IMR-90 (cell line): ENCODE measurements at regions not wholly inside any gene's neighbourhood (a gene's known extent, or its start where the extent isn't known, plus 50 kb on each side); places are given as distances from the start of the nearest gene placed in this dataset.

Source experiments
- ATAC-seq: fragments of 200-7000 bp; cut with Tn5 transposase; 2 replicates; pipeline ENCODE4 v1.9.1; 2020; ENCODE audit warnings: low read depth, mild to moderate bottlenecking, moderate library complexity
- BruUV-seq: library from RNA; stranded (reverse); fragments of 400-500 nt; replicated peaks from 2 replicates; lab custom pipeline; 2021; lab: Mats Ljungman, UMichigan
- CTCF ChIA-PET: fragments of 300-600 bp; formaldehyde crosslinking; extraction: SDS; loops from one replicate; lab custom pipeline; 2021; ENCODE audit warnings: antibody characterized with exemption; lab: Yijun Ruan, JAX
- POLR2A ChIA-PET: fragments of 300-600 bp; sonication (Branson Sonifier 250); formaldehyde crosslinking; loops from one replicate; lab custom pipeline; 2022; ENCODE audit warnings: antibody characterized with exemption; ENCODE audit not compliant: unreplicated experiment; lab: Charles Lee
- DNase-seq: peaks from one replicate; pipeline ENCODE4 v3.0.0; 2013
- H2AFZ ChIP-seq: replicated peaks from 2 replicates; pipeline ENCODE3; 2013; ENCODE audit warnings: low read length, mild to moderate bottlenecking; ENCODE audit not compliant: poor library complexity
- H2AK5ac ChIP-seq: 2 replicates; pipeline ENCODE4 v1.6.1; 2013; ENCODE audit warnings: low read depth, low read length, inconsistent platforms
- H2AK9ac ChIP-seq: replicated peaks from 2 replicates; pipeline ENCODE3; 2013; ENCODE audit warnings: mild to moderate bottlenecking, low read depth, low read length, moderate library complexity; ENCODE audit not compliant: poor library complexity
- H2BK120ac ChIP-seq: 2 replicates; pipeline ENCODE4 v1.6.1; 2013; ENCODE audit warnings: low read depth, low read length, inconsistent platforms
- H2BK15ac ChIP-seq: 3 replicates; pipeline ENCODE4 v1.6.1; 2013; ENCODE audit warnings: low read depth, low read length, inconsistent platforms
- H2BK20ac ChIP-seq: 2 replicates; pipeline ENCODE4 v1.6.1; 2013; ENCODE audit warnings: low read depth, mild to moderate bottlenecking, inconsistent platforms, low read length, moderate library complexity
- H2BK5ac ChIP-seq: 2 replicates; pipeline ENCODE4 v1.6.1; 2013; ENCODE audit warnings: mild to moderate bottlenecking, low read depth, low read length, inconsistent platforms; ENCODE audit not compliant: poor library complexity, severe bottlenecking
- H3K14ac ChIP-seq: replicated peaks from 2 replicates; pipeline ENCODE4 v1.6.1; 2013; ENCODE audit warnings: low read depth, low read length, inconsistent platforms
- H3K18ac ChIP-seq: 2 replicates; pipeline ENCODE4 v1.6.1; 2013; ENCODE audit warnings: low read depth, low read length, control low read depth
- H3K23ac ChIP-seq: 2 replicates; pipeline ENCODE4 v1.6.1; 2013; ENCODE audit warnings: low read depth, low read length, inconsistent platforms
- H3K27ac ChIP-seq: 2 replicates; pipeline ENCODE4 v1.5.1; 2013; ENCODE audit warnings: mild to moderate bottlenecking, control low read depth, low read length; ENCODE audit not compliant: insufficient read depth
- H3K27me3 ChIP-seq: 2 replicates; pipeline ENCODE4 v1.6.1; 2013; ENCODE audit warnings: low read length; ENCODE audit not compliant: control insufficient read depth, insufficient read depth
- H3K36me3 ChIP-seq: 2 replicates; pipeline ENCODE4 v1.6.1; 2013; ENCODE audit warnings: low read length, mixed read lengths; ENCODE audit not compliant: control insufficient read depth, insufficient read depth
- H3K4ac ChIP-seq: 2 replicates; pipeline ENCODE4 v1.6.1; 2013; ENCODE audit warnings: low read depth, low read length, inconsistent platforms
- H3K4me1 ChIP-seq: 2 replicates; pipeline ENCODE4 v1.6.1; 2013; ENCODE audit warnings: low read length, mixed read lengths; ENCODE audit not compliant: control insufficient read depth, insufficient read depth
- H3K4me2 ChIP-seq: 2 replicates; pipeline ENCODE4 v1.6.1; 2013; ENCODE audit warnings: low read depth, mild to moderate bottlenecking, control low read depth, low read length, moderate library complexity
- H3K4me3 ChIP-seq: 2 replicates; pipeline ENCODE4 v1.5.1; 2013; ENCODE audit warnings: low read depth, mild to moderate bottlenecking, control low read depth, low read length, moderate library complexity; ENCODE audit not compliant: insufficient read depth
- H3K56ac ChIP-seq: 2 replicates; pipeline ENCODE4 v1.6.1; 2013; ENCODE audit warnings: low read length, inconsistent platforms; ENCODE audit not compliant: insufficient read depth; ENCODE audit errors: extremely low read depth
- H3K79me1 ChIP-seq, 2 experiments: 2 replicates each; pipeline ENCODE4 v1.6.1; 2013; ENCODE audit warnings: low read length in 2 of 2, inconsistent platforms in 1 of 2, low read depth in 1 of 2
- H3K9ac ChIP-seq: 2 replicates; pipeline ENCODE4 v1.6.1; 2013; ENCODE audit warnings: low read depth, low read length, control low read depth
- H3K9me1 ChIP-seq: 2 replicates; pipeline ENCODE4 v1.6.1; 2013; ENCODE audit warnings: low read length, inconsistent platforms; ENCODE audit not compliant: insufficient read depth
- H3K9me3 ChIP-seq: 2 replicates; pipeline ENCODE4 v1.6.1; 2013; ENCODE audit warnings: low read length; ENCODE audit not compliant: control insufficient read depth, insufficient read depth
- H4K20me1 ChIP-seq: 2 replicates; pipeline ENCODE4 v1.6.1; 2013; ENCODE audit warnings: low read length, inconsistent platforms; ENCODE audit not compliant: insufficient read depth
- H4K5ac ChIP-seq: 2 replicates; pipeline ENCODE4 v1.6.1; 2013; ENCODE audit warnings: mild to moderate bottlenecking, low read depth, low read length, control low read depth
- H4K8ac ChIP-seq, 2 experiments: 2 replicates each; pipeline ENCODE4 v1.6.1; 2013; ENCODE audit warnings: low read depth in 2 of 2, low read length in 2 of 2, control low read depth in 1 of 2, inconsistent platforms in 1 of 2
- H4K91ac ChIP-seq: 2 replicates; pipeline ENCODE4 v1.6.1; 2013; ENCODE audit warnings: low read depth, low read length, inconsistent platforms; ENCODE audit not compliant: insufficient read depth
- BHLHE40 ChIP-seq: fragments of 150-350 bp; IDR thresholded peaks from 2 replicates; pipeline ENCODE4 v1.6.1; 2016; ENCODE audit warnings: mild to moderate bottlenecking, low read depth, low read length
- CEBPB ChIP-seq: IDR thresholded peaks from 2 replicates; pipeline ENCODE4 v1.6.1; 2012; ENCODE audit warnings: low read depth, low read length, improper control_type of control experiment
- CHD1 ChIP-seq: IDR thresholded peaks from 2 replicates; pipeline ENCODE4 v1.6.1; 2012; ENCODE audit warnings: low read depth, low read length, improper control_type of control experiment
- CTCF ChIP-seq: conservative IDR thresholded peaks from 2 replicates; pipeline ENCODE4 v1.5.1; 2012; ENCODE audit warnings: mild to moderate bottlenecking, low read depth, low read length, improper control_type of control experiment
- ELK1 ChIP-seq: fragments of 150-350 bp; IDR thresholded peaks from 2 replicates; pipeline ENCODE4 v1.6.1; 2016; ENCODE audit warnings: low read depth, mild to moderate bottlenecking, low read length, moderate library complexity, borderline replicate concordance
- FOS ChIP-seq: fragments of 150-350 bp; IDR thresholded peaks from 2 replicates; pipeline ENCODE4 v1.6.1; 2016; ENCODE audit warnings: low read depth, low read length
- MAFK ChIP-seq: IDR thresholded peaks from 2 replicates; pipeline ENCODE4 v1.6.1; 2012; ENCODE audit warnings: low read depth, low read length, improper control_type of control experiment
- MAZ ChIP-seq: IDR thresholded peaks from 2 replicates; pipeline ENCODE4 v1.6.1; 2012; ENCODE audit warnings: low read depth, mild to moderate bottlenecking, low read length, improper control_type of control experiment, moderate library complexity, borderline replicate concordance
- MXI1 ChIP-seq: IDR thresholded peaks from 2 replicates; pipeline ENCODE4 v1.6.1; 2012; ENCODE audit warnings: low read depth, mild to moderate bottlenecking, low read length, moderate library complexity, borderline replicate concordance
- NFE2L2 ChIP-seq: fragments of 150-350 bp; IDR thresholded peaks from 2 replicates; pipeline ENCODE4 v1.6.1; 2016; ENCODE audit warnings: low read depth, mild to moderate bottlenecking, low read length
- POLR2A ChIP-seq: IDR thresholded peaks from 2 replicates; pipeline ENCODE4 v1.6.1; 2012; ENCODE audit warnings: mild to moderate bottlenecking, low read depth, low read length
- RAD21 ChIP-seq: IDR thresholded peaks from 2 replicates; pipeline ENCODE4 v1.6.1; 2012; ENCODE audit warnings: low read length, improper control_type of control experiment
- RCOR1 ChIP-seq: IDR thresholded peaks from 2 replicates; pipeline ENCODE4 v1.6.1; 2012; ENCODE audit warnings: mild to moderate bottlenecking, low read length, improper control_type of control experiment; ENCODE audit not compliant: insufficient replicate concordance
- RFX5 ChIP-seq: IDR thresholded peaks from 2 replicates; pipeline ENCODE4 v1.8.0; 2012; ENCODE audit warnings: low read depth, mild to moderate bottlenecking, low read length, moderate library complexity
- SMC3 ChIP-seq: fragments of 150-350 bp; IDR thresholded peaks from 2 replicates; pipeline ENCODE4 v1.6.1; 2016; ENCODE audit warnings: low read depth, mild to moderate bottlenecking, antibody characterized with exemption, low read length, moderate library complexity
- USF2 ChIP-seq: fragments of 150-350 bp; IDR thresholded peaks from 2 replicates; pipeline ENCODE4 v1.6.1; 2017; ENCODE audit warnings: mild to moderate bottlenecking, antibody characterized with exemption, low read length, low read depth
- WGBS, 2 experiments: methylation state at CpG; one replicate each; pipeline versions ENCODE4 v1.1.5 to v1.1.7; 2013; ENCODE audit warnings: missing lambda C conversion rate in 2 of 2; ENCODE audit not compliant: insufficient read length in 1 of 2; ENCODE audit errors: extremely low coverage in 2 of 2; 5-methylcytosine and 5-hydroxymethylcytosine counted together
- dilution Hi-C: fragments of 300-500 bp; cut with HindIII; formaldehyde crosslinking; loops from one replicate; pipeline ENCODE4 v1.14.3; 2018; ENCODE audit warnings: low sequenced_read_pairs; ENCODE audit not compliant: unreplicated experiment
- in situ Hi-C: fragments of 300-500 bp; cut with MboI; formaldehyde crosslinking; loops from 3 replicates; pipeline ENCODE4 v1.14.3; 2019; ENCODE audit warnings: low sequenced_read_pairs, inconsistent platforms, mixed read lengths
- intact Hi-C: fragments of 100-400 bp; cut with micrococcal nuclease; formaldehyde crosslinking; loops from 2 replicates; pipeline ENCODE4 v1.10.0; 2022

GRCh38 chr2:150219861-150220260, 267.6 kb downstream of the RND3 start:
- no TSS peak for BruUV-seq
- no peak overlapping the region for H3K14ac ChIP-seq
- intact Hi-C loops, result no loop called here
- H3K27ac ChIP-seq, result no peak overlapping the region
- in situ Hi-C loops, result no loop called here
- dilution Hi-C loops, result no loop called here
- no peak overlapping the region for H3K4me3 ChIP-seq
- H3K27me3 ChIP-seq, result no peaks in the 10 kb centered on the region
- ChIA-PET CTCF (interaction anchor here (1.0 kb wide), 1 partner anchor 11 kb away, joined by 3 read pairs; no protein-coding TSS in a partner anchor), POLR2A (no interaction called here)
- no peak overlapping the region for H3K9ac ChIP-seq
- H3K23ac ChIP-seq, result no peak overlapping the region
- no peak overlapping the region for H4K91ac ChIP-seq
- H2AK9ac ChIP-seq, result no peak overlapping the region
- no peak overlapping the region for H3K56ac ChIP-seq
- H2BK20ac ChIP-seq, result no peak overlapping the region
- H2AK5ac ChIP-seq, result no peak overlapping the region
- no peak overlapping the region for H2BK15ac ChIP-seq
- no peak overlapping the region for H4K8ac ChIP-seq
- DNase-seq, result no peak
- H3K9me1 ChIP-seq, result no peaks in the 10 kb centered on the region
- no peak overlapping the region for H2BK120ac ChIP-seq
- WGBS, 2 experiments, result no CpG with 5 or more reads among the region's 2 CpGs
- no peaks in the 10 kb centered on the region for H3K36me3 ChIP-seq
- no peak overlapping the region for H4K5ac ChIP-seq
- no peak overlapping the region for H3K4me2 ChIP-seq
- H3K4ac ChIP-seq, result no peak overlapping the region
- no peaks in the 10 kb centered on the region for H3K9me3 ChIP-seq
- H2AFZ ChIP-seq, result no peak overlapping the region
- ATAC-seq, result no peak
- no peak overlapping the region for H3K18ac ChIP-seq
- H3K4me1 ChIP-seq, result no peaks in the 10 kb centered on the region
- no peaks in the 10 kb centered on the region for H4K20me1 ChIP-seq
- H2BK5ac ChIP-seq, result no peak overlapping the region
- no peaks in the 10 kb centered on the region for H3K79me1 ChIP-seq
- TF ChIP-seq MAZ (no peak), MAFK (no peak), RCOR1 (no peak), USF2 (no peak), BHLHE40 (no peak), RAD21 (no peak), RFX5 (no peak), CTCF (no peak), CHD1 (no peak), NFE2L2 (no peak), CEBPB (no peak), POLR2A (no peak), MXI1 (no peak), ELK1 (no peak), FOS (no peak), SMC3 (no peak)
